ENCODE measurements at regions not wholly inside any gene's neighbourhood (a gene's known extent, or its start where the extent isn't known, plus 50 kb on each side); places are given as distances from the start of the nearest gene placed in this dataset.
"Not testable (repeated sequence)": the region's sequence is repeated elsewhere in the genome, so short reads cannot be mapped to it uniquely, and the experiment has no call there.

DNA sequence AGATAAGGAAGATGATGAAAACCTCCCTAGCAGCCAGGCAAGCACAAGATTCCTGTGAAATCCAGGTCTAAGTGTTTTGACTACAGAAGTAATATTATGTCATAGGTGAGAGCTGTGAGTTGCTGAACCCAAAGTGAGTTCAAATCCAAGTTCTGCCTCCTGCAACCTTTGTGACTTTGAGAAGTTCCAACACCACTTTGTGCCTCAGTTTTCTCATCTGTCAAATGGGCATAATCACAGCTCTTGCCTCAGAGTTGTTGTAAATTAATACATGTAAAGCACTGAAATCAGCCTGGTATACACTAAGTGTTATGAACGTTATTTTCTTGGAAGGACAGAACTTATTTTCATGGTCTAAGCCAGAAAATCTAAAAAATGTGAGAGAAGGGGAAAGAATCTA, 210.3 kb upstream of the FRG2C start:
- DNase-seq: not testable (repeated sequence)

- not testable (repeated sequence) for DNase-seq
These were observed 189.6 kb upstream of the FRG2C start for GRCh38 chr3:75474530-75474929.

GRCh38 chr3:75496600-75496999, 167.5 kb upstream of the FRG2C start:
- not testable (repeated sequence) for DNase-seq

DNA sequence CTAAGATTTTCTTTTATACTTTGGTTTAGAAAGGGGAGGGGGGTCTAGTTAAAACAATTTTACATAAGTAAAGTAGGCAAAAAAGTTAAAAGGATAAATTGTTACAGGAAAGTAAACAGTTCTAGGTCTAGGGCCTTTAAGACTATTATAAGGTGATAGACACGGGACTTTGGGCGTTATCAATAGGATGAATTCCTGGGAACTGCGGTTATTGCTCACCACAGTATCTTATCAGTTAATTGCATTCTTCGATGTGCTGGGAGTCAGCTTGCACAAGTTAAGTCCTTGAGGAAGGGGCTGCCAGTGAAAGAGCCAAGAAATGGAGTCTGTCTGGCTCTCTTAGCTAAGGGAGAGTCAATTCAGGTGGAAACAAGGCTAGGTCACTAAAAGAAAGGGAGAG, 163.8 kb upstream of the FRG2C start:
- DNase-seq: not testable (repeated sequence)

DNA sequence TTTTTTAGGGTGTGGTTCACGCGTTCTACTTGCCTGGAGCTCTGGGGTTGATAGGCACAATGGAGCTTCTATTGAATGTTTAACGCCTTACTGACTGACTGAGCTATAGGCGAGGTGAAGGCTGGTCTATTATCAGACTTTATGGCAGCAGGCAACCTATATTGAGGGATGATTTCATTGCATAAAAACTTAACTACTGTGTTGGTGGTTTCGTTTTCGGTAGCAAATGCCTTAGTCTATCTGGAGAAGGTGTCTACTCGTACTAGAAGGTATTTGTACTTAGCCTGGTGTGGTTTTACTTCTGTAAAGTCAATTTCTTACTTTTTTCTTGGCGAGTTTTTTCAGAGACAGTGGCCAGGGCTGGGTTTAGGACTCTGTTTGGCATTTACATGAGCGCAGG, 162.0 kb upstream of the FRG2C start:
- not testable (repeated sequence) for DNase-seq

DNA sequence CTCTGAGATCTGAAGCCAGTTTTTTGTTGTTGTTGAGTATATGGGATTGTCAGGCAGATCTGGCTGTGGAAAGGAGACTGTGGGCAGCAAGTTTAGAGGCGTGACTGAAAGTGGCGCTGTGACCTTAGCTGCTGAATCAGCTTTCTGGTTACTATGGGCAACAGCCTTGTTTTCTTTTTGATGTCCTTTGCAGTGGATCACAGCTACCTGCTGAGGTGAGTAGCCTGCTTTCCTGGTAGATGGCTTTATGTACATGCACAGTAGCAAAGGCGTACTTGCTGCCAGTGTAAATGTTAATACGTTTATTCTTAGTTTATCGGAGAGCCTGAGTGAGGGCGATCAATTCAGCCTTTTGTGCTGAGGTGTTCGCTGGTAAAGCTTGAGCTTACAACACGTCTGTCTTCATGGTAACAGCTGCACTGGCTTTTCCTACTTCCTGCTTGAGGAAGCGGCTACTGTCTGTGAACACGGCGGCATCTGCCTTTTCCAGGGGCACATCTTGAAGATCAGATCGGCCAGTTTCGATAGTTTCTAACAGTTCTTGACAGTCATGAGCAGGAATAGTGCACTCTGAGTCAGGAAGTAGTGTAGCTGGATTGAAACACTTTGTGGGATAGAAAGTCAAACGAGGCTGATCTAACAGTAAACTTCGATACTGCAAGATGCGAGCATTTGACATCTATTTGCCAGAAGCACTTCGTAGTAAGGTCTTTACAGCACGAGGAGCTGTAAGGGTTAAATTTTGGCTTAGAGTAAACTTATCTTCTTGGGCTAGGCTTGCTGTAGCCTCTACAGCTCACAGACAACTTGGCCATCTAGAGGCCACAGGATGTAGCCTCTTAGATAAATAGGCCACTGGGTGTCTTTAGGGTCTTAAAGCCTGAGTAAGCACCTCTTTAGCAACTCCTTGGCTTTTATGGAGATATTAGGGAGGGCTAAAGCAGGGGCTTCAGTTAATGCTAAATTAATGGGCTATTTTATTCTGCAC, 161.1 kb upstream of the FRG2C start:
- peak in 1 of 2 experiments; percentile 36 for DNase-seq

GRCh38 chr3:75506603-75507002, 157.5 kb upstream of the FRG2C start:
- DNase-seq: no peak

- DNase-seq: not testable (repeated sequence)
These were observed 156.2 kb upstream of the FRG2C start for GRCh38 chr3:75507956-75508355.

DNA sequence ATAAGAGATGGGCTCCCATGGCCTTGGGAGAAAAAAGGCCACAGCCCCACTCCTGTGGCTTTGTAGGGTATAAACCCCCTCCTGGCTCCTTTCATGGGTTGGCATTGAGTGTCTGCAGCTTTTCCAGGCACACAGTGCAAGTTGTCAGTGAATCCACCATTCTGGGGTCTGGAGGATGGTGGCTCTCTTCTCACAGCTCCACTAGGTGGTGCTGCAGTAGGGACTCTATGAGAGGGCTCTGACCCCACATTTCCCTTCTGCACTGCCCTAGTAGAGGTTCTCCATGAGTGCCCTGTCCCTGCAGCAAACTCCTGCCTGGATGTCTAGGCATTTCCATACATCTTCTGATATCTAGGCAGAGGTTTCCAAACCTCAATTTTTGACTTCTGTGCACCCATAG, 136.5 kb upstream of the FRG2C start:
- DNase-seq: not testable (repeated sequence)

GRCh38 chr3:75552095-75552494, 112.0 kb upstream of the FRG2C start:
- DNase-seq: peak; percentile 40 to 67

- peak; percentile 16 to 58 for DNase-seq
These were observed 99.7 kb upstream of the FRG2C start for GRCh38 chr3:75564427-75564826.

DNA sequence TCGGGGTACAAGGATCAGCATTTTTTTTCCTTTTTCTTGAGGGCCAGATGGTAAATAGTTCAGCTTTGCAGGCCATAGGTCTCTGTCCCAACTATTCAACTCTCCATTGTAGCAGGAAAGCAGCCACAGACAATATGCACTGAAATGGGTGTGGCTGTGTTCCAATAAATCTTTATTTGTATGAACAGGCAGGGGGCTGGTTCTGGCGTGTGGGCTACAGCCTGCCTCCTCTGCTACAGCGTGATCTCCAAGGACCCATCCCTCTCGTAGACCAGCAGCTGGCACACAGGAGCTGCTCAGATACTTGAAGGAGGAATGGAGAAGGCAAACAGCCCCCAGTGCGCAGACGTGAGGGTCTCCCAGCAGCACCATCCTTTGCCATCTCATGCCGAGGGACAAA, 91.8 kb upstream of the FRG2C start:
- not testable (repeated sequence) for DNase-seq

- DNase-seq: not testable (repeated sequence)
These were observed 85.0 kb upstream of the FRG2C start for GRCh38 chr3:75579091-75579490.

GRCh38 chr3:75579536-75579935, 84.6 kb upstream of the FRG2C start:
- peak in 1 of 2 experiments; percentile 4 for DNase-seq

DNA sequence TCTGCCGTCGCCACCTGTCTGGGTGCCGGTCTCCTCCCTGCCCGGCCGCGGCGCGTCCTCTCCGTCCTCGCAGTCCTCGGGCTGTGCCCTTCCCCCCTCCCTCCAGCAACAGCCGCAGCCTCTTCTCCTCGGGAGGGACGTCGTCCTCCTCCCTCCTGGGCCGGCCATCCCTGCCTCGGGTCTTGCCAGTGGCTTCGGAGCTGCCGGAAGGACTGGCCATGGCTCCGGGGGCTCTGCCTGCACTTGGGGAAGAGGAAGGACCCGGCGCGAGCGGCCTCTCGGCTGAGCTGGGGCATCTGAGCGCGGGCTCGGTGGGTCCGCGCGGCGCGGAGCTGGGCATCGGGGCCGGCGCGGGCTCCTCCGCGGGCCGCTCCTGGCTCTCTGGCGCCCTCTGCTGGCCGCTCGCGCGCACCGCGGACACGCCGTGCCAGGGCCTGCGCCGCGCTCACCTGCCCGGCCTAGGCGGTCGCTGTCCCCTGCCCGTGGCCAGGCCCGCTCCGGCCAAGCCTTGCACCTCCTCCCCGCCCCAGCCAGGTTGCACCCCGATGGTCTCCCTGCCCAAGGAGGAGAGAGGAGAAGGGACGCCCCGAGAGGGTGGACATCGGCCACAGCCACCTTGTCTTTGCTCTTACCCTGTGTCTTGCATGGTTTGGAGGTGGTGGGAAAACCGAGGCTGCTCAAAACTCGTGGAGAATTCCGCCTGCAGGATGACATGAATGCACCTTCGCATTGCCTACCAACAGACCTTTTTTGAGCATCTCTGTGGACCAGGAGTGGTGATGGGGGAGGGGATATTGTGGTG, 83.9 kb upstream of the FRG2C start:
- peak in 1 of 2 experiments; percentile 28 for DNase-seq

DNA sequence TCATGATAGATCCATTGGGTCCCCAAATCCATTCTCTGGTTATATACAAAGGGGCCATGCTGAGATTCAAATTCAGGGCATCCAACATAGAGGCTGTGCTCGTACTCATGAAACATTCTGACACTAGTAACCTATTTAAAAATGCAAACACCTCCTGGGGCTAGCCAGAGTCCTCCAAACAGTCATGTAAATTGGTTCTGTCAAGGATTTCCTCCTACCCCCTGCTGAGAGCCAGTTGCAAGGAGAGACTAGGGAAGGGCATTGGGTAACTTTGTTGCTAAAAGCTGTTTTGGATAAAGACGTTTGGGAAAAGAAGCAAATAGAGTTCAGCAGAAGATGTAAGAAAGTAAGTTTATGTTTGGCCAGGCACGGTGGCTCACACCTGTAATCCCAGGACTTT, 81.6 kb upstream of the FRG2C start:
- not testable (repeated sequence) for DNase-seq

- DNase-seq: peak in 1 of 2 experiments; percentile 18
These were observed 81.0 kb upstream of the FRG2C start for GRCh38 chr3:75583116-75583515.

- not testable (repeated sequence) for DNase-seq
These were observed 76.4 kb upstream of the FRG2C start for GRCh38 chr3:75587695-75588094.

- not testable (repeated sequence) for DNase-seq
These were observed 73.7 kb upstream of the FRG2C start for GRCh38 chr3:75590382-75590781.

GRCh38 chr3:75604286-75604934, 59.7 kb upstream of the FRG2C start:
- DNase-seq: peak in 1 of 2 experiments; percentile 15

GRCh38 chr3:75607996-75608395, 56.1 kb upstream of the FRG2C start:
- DNase-seq: not testable (repeated sequence)

GRCh38 chr3:75609598-75609997, 54.5 kb upstream of the FRG2C start:
- DNase-seq: peak in 1 of 2 experiments; percentile 5

- no peak for DNase-seq
These were observed 53.4 kb upstream of the FRG2C start for GRCh38 chr3:75610773-75611172.

All from NCI-H524 (cell line).